K562 (cell line): ENCODE measurements at regions not wholly inside any gene's neighbourhood (a gene's known extent, or its start where the extent isn't known, plus 50 kb on each side); places are given as distances from the start of the nearest gene placed in this dataset.

ENCODE experiments used
- ATAC-seq: fragments of 200-7000 bp; cut with Tn5 transposase; 3 replicates; pipeline ENCODE4 v1.9.1; 2020; ENCODE audit warnings: moderate library complexity
- BruUV-seq: library from RNA; stranded (reverse); fragments of 400-500 nt; replicated peaks from 2 replicates; lab custom pipeline; 2021; lab: Mats Ljungman, UMichigan
- CTCF ChIA-PET: fragments of 300-600 bp; formaldehyde crosslinking; extraction: SDS; loops from one replicate; lab custom pipeline; 2021; ENCODE audit warnings: low intra/inter-chr PET ratio; lab: Yijun Ruan, JAX
- POLR2A ChIA-PET: fragments of 300-600, 350-650 bp; sonication (Branson Sonifier 250); formaldehyde crosslinking; extraction: SDS; loops from one replicate; lab custom pipeline; 2021; ENCODE audit warnings: antibody characterized with exemption, inconsistent platforms; lab: Yijun Ruan, JAX
- DNase-seq, 4 experiments: peaks; one replicate each; pipeline versions ENCODE4 v3.0.0 to v3.0.0-alpha.2; 2011 to 2018; ENCODE audit warnings: low spot score in 3 of 4, mixed read lengths in 3 of 4; ENCODE audit errors: extremely low read depth in 1 of 4
- FAIRE-seq: peaks from 2 replicates; lab custom pipeline; 2011; peaks lifted over from hg19 to GRCh38; lab: Jason Lieb, UNC
- H2AFZ ChIP-seq: 2 replicates; pipeline ENCODE4 v1.6.0; 2011; ENCODE audit warnings: low read depth, low read length, control low read depth, inconsistent platforms
- H3K27ac ChIP-seq: fragments of 200-600 bp; 3 replicates; pipeline ENCODE4 v1.8.0; 2011; ENCODE audit warnings: low read depth, mild to moderate bottlenecking, control low read depth, inconsistent platforms, low read length, moderate library complexity, mixed read lengths; ENCODE audit errors: extremely low read depth
- H3K27me3 ChIP-seq, 2 experiments: fragments of 300-600 bp in 1 of 2; 2 replicates in 1 of 2; 3 replicates in 1 of 2; pipeline versions ENCODE4 v1.6.0 to v1.8.0; 2011; ENCODE audit warnings: inconsistent platforms in 2 of 2, low read length in 2 of 2, mild to moderate bottlenecking in 1 of 2, mixed read lengths in 1 of 2, moderate library complexity in 1 of 2; ENCODE audit not compliant: control insufficient read depth in 2 of 2, insufficient read depth in 2 of 2
- H3K36me3 ChIP-seq: fragments of 300-600 bp; 3 replicates; pipeline ENCODE4 v1.8.0; 2011; ENCODE audit warnings: mild to moderate bottlenecking, low read length, inconsistent platforms; ENCODE audit not compliant: control insufficient read depth, insufficient read depth
- H3K4me1 ChIP-seq, 2 experiments: fragments of 200-600 bp in 1 of 2; replicated peaks in 1 of 2; 2 replicates in 1 of 2; 3 replicates in 1 of 2; pipeline versions ENCODE4 v1.5.1 to v1.8.0; 2011; ENCODE audit warnings: inconsistent platforms in 2 of 2, low read length in 2 of 2, mild to moderate bottlenecking in 1 of 2, mixed read lengths in 1 of 2, moderate library complexity in 1 of 2; ENCODE audit not compliant: control insufficient read depth in 2 of 2, insufficient read depth in 2 of 2
- H3K4me2 ChIP-seq: 2 replicates; pipeline ENCODE4 v1.6.1; 2011; ENCODE audit warnings: low read length, control low read depth, inconsistent platforms, mixed read lengths; ENCODE audit not compliant: insufficient read depth
- H3K4me3 ChIP-seq: fragments of 200-600 bp; sonication (generic), shearing (Covaris generic); 2 replicates; pipeline ENCODE4 v1.5.1; 2016; ENCODE audit warnings: control low read depth, inconsistent platforms
- H3K79me2 ChIP-seq: fragments of 200-600 bp; 3 replicates; pipeline ENCODE4 v1.8.0; 2011; ENCODE audit warnings: low read length, inconsistent platforms; ENCODE audit not compliant: control insufficient read depth, insufficient read depth
- H3K9ac ChIP-seq, 2 experiments: 2 replicates each; pipeline versions ENCODE4 v1.6.0 to v1.6.1; 2011; ENCODE audit warnings: low read depth in 2 of 2, low read length in 2 of 2, control low read depth in 1 of 2, inconsistent platforms in 1 of 2, mild to moderate bottlenecking in 1 of 2, mixed read lengths in 1 of 2; ENCODE audit not compliant: insufficient read depth in 1 of 2
- H3K9me1 ChIP-seq: one replicate; pipeline ENCODE4 v1.6.0; 2011; ENCODE audit warnings: inconsistent platforms, mild to moderate bottlenecking, low read length, moderate library complexity; ENCODE audit not compliant: control insufficient read depth, insufficient read depth
- H3K9me3 ChIP-seq: replicated peaks from 2 replicates; pipeline ENCODE4 v1.5.1; 2011; ENCODE audit warnings: low read depth, low read length, inconsistent platforms; ENCODE audit not compliant: control insufficient read depth, insufficient read depth
- H4K20me1 ChIP-seq: replicated peaks from 2 replicates; pipeline ENCODE4 v1.6.1; 2011; ENCODE audit warnings: low read length, inconsistent platforms, mixed read lengths; ENCODE audit not compliant: control insufficient read depth, insufficient read depth
- CTCF ChIP-seq, 3 experiments: IDR thresholded peaks in 2 of 3; conservative IDR thresholded peaks in 1 of 3; 2 replicates each; pipeline ENCODE4 v1.5.1; 2011 to 2012; ENCODE audit warnings: low read length in 3 of 3, mild to moderate bottlenecking in 3 of 3, control low read depth in 2 of 3, improper control_type of control experiment in 1 of 3, inconsistent platforms in 1 of 3, low read depth in 1 of 3, mixed read lengths in 1 of 3, moderate library complexity in 1 of 3; ENCODE audit not compliant: insufficient read depth in 2 of 3
- CTCFL ChIP-seq: IDR thresholded peaks from 2 replicates; pipeline ENCODE4 v1.6.1; 2011; ENCODE audit warnings: borderline replicate concordance, low read depth, mild to moderate bottlenecking, moderate library complexity, low read length; ENCODE audit not compliant: insufficient read depth, poor library complexity, severe bottlenecking
- GMEB1 ChIP-seq: fragments of 250-450 bp; sonication (Bioruptor Pico); IDR thresholded peaks from 2 replicates; pipeline ENCODE4 v1.4.0; 2020; ENCODE audit warnings: mild to moderate bottlenecking
- HMGXB4 ChIP-seq: sonication (generic); formaldehyde crosslinking; IDR thresholded peaks from 2 replicates; pipeline ENCODE4 v1.8.1; 2023; ENCODE audit warnings: mild to moderate bottlenecking, missing genetic modification reagents
- LCOR ChIP-seq: sonication (generic); formaldehyde crosslinking; IDR thresholded peaks from 2 replicates; pipeline ENCODE4 v1.8.0; 2022; ENCODE audit warnings: mild to moderate bottlenecking, missing genetic modification reagents
- OTX1 ChIP-seq: fragments of 450-650 bp; formaldehyde crosslinking; IDR thresholded peaks from 2 replicates; pipeline ENCODE4 v1.4.0; 2022; ENCODE audit warnings: mild to moderate bottlenecking
- PCBP1 ChIP-seq: fragments of 200-400 bp; formaldehyde crosslinking; IDR thresholded peaks from 2 replicates; pipeline ENCODE4 v1.6.1; 2018; ENCODE audit warnings: mild to moderate bottlenecking, low read depth, low read length; ENCODE audit not compliant: poor library complexity, severe bottlenecking
- SMC3 ChIP-seq: conservative IDR thresholded peaks from 2 replicates; pipeline ENCODE4 v1.6.1; 2011; ENCODE audit warnings: low read depth, low read length, improper control_type of control experiment; ENCODE audit not compliant: insufficient read depth
- ZNF280A ChIP-seq: fragments of 450-650 bp; IDR thresholded peaks from 2 replicates; pipeline ENCODE4 v1.6.1; 2018; ENCODE audit warnings: mild to moderate bottlenecking, low read depth; ENCODE audit not compliant: partially characterized antibody
- ZNF584 ChIP-seq: fragments of 200-800 bp; sonication (Bioruptor generic); IDR thresholded peaks from 2 replicates; pipeline ENCODE4 v1.6.1; 2016; ENCODE audit warnings: low read depth, mild to moderate bottlenecking, missing genetic modification characterization, missing compliant biosample characterization
- WGBS: fragments of 100-300 bp; shearing (Covaris generic); methylation state at CpG from one replicate; pipeline ENCODE4 v1.1.6; 2016; ENCODE audit warnings: low coverage, mixed read lengths; ENCODE audit not compliant: insufficient coverage; ENCODE audit errors: missing lambda C conversion rate; 5-methylcytosine and 5-hydroxymethylcytosine counted together
- in situ Hi-C: fragments of 300-500 bp; cut with MboI; formaldehyde crosslinking; loops from 4 replicates; pipeline ENCODE4 v1.15.0; 2018; ENCODE audit warnings: inconsistent platforms, mixed read lengths
- intact Hi-C: fragments of 100-400 bp; cut with micrococcal nuclease; formaldehyde crosslinking; loops from 2 replicates; pipeline ENCODE4 v1.14.2; 2022

GRCh38 chr17:33712120-33712519 is 419.0 kb upstream of the ASIC2 start:
- H3K27ac ChIP-seq = no peak overlapping the region
- H2AFZ ChIP-seq = no peak overlapping the region
- H4K20me1 ChIP-seq = no peaks in the 10 kb centered on the region
- FAIRE-seq (peak; percentile 51), ATAC-seq (peak; percentile 47; the same call in 1 of the 3 replicates), DNase-seq (peak in 2 of 4 experiments; percentile 6 to 12)
- in situ Hi-C loops (no loop called here), intact Hi-C loops (no loop called here)
- H3K4me1 ChIP-seq = no peaks in the 10 kb centered on the region
- ChIA-PET POLR2A (interaction anchor here (0.5 to 1.1 kb wide), 4 partner anchors 18 to 544 kb away, joined by 3 to 4 read pairs (median 3); no protein-coding TSS in a partner anchor), CTCF (no interaction called here)
- H3K4me3 ChIP-seq = no peak overlapping the region
- no peak overlapping the region for H3K4me2 ChIP-seq
- H3K9me1 ChIP-seq = no peaks in the 10 kb centered on the region
- no peak overlapping the region for H3K9ac ChIP-seq
- no TSS peak for BruUV-seq
- H3K79me2 ChIP-seq = no peaks in the 10 kb centered on the region
- no peaks in the 10 kb centered on the region for H3K9me3 ChIP-seq
- peaks cover 0 to 2% of the 10 kb centered on the region in 2 experiments; a peak in 1 of 5 replicates for H3K27me3 ChIP-seq
- WGBS = 2% methylated on average over 2 of the region's 2 CpGs
- no peaks in the 10 kb centered on the region for H3K36me3 ChIP-seq
- TF ChIP-seq ZNF584 (CRISPR knock-in tag) (no peak), PCBP1 (no peak), CTCF (IDR thresholded peaks at IDR 0.05 in 2 of 3, conservative IDR thresholded peaks at IDR 0.05 in 1 of 3; ENCODE audit: insufficient read depth in 2 of 3, low read depth in 1 of 3, low read length in 3 of 3) (peak; percentile 16 to 36 (median 28); a peak in 2 of 6 replicates), HMGXB4 (CRISPR knock-in tag) (no peak), LCOR (CRISPR knock-in tag) (no peak), CTCFL (peak; percentile 77), ZNF280A (no peak), SMC3 (0 out of 2 replicates have a peak, but pooled peaks have one; percentile 13), GMEB1 (no peak), OTX1 (no peak)
